ENCODE measurements at regions not wholly inside any gene's neighbourhood (a gene's known extent, or its start where the extent isn't known, plus 50 kb on each side); places are given as distances from the start of the nearest gene placed in this dataset.

DNA sequence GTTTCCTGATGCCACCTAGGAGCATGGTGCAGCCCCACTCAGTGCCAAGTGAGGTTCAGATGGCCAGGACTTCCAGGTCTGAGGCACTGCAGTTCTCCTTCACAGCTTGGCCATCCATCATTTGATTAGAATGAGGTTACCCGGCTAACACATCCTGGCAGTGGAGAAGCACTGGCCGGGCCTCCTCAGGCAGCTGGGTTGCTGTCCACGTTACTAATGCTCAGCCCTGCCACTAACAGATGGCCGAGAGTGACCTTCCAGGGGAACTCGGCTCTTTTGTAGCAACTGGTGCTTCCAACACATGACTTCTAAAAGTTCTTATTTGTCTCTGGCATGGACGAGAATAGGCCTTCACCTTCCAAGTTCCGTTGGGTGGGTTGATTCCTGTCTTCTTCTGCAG lies 204.6 kb upstream of the CFAP20DC start:
- TF ChIP-seq CTCF (IDR thresholded peaks at IDR 0.05) (no peak), POLR2A (IDR thresholded peaks at IDR 0.05) (no peak), EP300 (IDR thresholded peaks at IDR 0.05) (no peak)
